AG04449 (cell line): ENCODE measurements at regions not wholly inside any gene's neighbourhood (a gene's known extent, or its start where the extent isn't known, plus 50 kb on each side); places are given as distances from the start of the nearest gene placed in this dataset.
A peak's percentile ranks its signal among the peaks of the same experiment; 100 is the strongest.

ENCODE experiments used
- CTCF ChIA-PET: fragments of 350-600 bp; formaldehyde crosslinking; extraction: SDS; loops from one replicate; lab custom pipeline; 2021; ENCODE audit warnings: antibody characterized with exemption; lab: Yijun Ruan, JAX
- POLR2A ChIA-PET: fragments of 400-600, 350-600 bp; formaldehyde crosslinking; extraction: SDS; loops from one replicate; lab custom pipeline; 2020; ENCODE audit warnings: antibody characterized with exemption, inconsistent platforms; lab: Yijun Ruan, JAX
- DNase-seq: peaks from one replicate; pipeline ENCODE4 v3.0.0-alpha.2; 2010; ENCODE audit warnings: low read depth, low spot score
- H3K4me3 ChIP-seq: 2 replicates; pipeline ENCODE4 v1.5.1; 2011; ENCODE audit warnings: low read depth, mild to moderate bottlenecking, control low read depth, low read length
- TF ChIP-seq, protein P1 (sequence below): IDR thresholded peaks from one replicate; pipeline ENCODE4 v1.5.1; 2011; ENCODE audit warnings: mild to moderate bottlenecking, moderate library complexity, low read length, control low read depth, inconsistent platforms; ENCODE audit not compliant: insufficient read depth; ENCODE audit errors: missing control alignments

DNA sequence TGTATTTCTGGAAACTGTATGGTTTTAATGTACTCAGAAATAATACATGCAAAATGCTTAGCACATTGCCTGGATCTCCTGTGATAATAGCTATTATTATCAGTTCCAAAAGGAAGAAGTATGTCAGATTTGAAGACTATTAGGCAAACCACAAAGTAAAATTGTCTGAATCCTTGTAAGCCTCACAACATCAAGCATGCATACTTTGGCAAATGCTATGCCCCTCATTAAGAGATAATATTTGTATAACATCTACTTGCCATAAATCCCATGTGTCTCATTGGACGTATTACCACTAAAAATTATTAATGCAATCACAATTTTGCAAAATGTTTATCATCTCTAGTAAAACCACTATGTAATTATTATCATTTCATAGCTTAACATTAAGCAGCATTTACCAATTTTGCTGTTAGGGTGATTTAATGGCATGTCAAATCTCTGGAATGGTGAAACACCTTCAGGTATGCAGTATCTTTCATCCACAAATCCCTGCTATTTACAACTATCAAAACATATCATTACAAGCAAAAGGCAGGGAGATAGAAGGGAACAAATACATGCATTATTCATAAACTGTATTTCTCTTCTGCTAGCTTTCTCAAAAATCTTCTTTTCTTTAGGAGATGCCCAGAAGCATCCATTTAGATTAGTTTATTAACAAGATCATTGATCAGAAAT lies 974.6 kb upstream of the RAG2 start:
- CTCF ChIA-PET = no interaction called here
- DNase-seq = peak; percentile 7
- TF ChIP-seq, protein P1, sequence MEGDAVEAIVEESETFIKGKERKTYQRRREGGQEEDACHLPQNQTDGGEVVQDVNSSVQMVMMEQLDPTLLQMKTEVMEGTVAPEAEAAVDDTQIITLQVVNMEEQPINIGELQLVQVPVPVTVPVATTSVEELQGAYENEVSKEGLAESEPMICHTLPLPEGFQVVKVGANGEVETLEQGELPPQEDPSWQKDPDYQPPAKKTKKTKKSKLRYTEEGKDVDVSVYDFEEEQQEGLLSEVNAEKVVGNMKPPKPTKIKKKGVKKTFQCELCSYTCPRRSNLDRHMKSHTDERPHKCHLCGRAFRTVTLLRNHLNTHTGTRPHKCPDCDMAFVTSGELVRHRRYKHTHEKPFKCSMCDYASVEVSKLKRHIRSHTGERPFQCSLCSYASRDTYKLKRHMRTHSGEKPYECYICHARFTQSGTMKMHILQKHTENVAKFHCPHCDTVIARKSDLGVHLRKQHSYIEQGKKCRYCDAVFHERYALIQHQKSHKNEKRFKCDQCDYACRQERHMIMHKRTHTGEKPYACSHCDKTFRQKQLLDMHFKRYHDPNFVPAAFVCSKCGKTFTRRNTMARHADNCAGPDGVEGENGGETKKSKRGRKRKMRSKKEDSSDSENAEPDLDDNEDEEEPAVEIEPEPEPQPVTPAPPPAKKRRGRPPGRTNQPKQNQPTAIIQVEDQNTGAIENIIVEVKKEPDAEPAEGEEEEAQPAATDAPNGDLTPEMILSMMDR = no peak
- H3K4me3 ChIP-seq = no peak overlapping the region
- POLR2A ChIA-PET = no interaction called here

DNA sequence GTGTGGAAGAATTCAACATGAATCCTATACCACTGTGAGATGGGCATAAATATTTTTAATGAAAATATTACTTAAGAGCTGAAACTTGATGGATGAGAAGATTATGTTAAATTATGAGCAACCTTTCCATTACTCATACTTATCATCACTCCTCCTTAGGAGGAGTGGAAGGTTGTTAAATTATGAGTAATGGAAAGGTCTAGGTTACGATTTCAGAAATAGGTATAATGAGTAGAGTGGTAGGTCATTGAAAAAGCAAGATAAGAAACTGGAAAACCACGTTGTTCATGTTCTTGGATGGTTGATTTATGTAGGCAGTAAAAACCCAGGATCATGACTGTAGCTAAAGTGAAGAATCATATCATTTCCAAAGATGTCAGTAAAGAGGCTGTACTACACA lies 973.2 kb upstream of the RAG2 start:
- no peak for DNase-seq
- TF ChIP-seq, protein P1 = no peak
- no peak overlapping the region for H3K4me3 ChIP-seq
- CTCF ChIA-PET = interaction anchor here (0.6 kb wide), 1 partner anchor 102 kb away, joined by 3 read pairs; no protein-coding TSS in a partner anchor
- POLR2A ChIA-PET = no interaction called here

DNA sequence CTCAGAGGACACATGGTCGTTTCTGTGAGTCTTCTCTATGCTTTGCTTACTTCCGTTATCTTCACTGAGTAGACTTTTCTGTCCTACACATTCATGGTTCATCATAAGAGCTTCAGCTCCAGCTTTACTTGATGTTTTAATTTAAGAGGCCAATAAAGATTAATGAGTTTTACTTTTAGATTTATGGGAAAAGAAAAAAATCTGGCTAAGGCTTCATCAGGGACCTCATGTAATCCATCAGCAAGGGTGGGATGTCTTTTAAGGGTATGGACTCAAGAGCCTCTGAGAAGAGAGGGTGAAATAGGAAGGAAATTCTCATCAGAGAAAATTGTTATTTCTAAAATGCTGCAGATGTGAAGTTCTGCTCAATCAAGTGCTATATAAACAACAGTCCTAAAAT lies 963.0 kb upstream of the RAG2 start:
- DNase-seq = no peak
- POLR2A ChIA-PET = no interaction called here
- H3K4me3 ChIP-seq = no peak overlapping the region
- TF ChIP-seq, protein P1 = no peak
- CTCF ChIA-PET = no interaction called here

DNA sequence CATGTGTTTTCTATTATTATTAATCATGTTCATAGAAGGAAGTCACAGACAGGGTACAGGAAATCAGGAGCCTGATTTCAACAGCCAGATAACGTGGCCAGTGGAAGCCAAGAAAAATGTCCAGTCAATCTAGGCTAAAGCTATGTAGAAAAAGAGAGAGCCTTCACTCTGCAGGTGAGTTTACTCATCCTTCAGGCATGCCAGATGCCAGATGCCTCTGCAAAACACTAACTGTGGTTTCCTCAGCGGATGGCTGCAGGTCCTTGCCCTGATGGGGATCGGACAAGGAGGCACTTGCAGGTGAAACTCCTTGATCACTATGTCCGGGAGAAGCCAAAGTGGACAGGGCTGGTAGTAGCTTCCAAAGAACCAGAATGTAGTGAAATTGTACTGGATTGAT lies 962.3 kb upstream of the RAG2 start:
- DNase-seq = no peak
- CTCF ChIA-PET = no interaction called here

DNA sequence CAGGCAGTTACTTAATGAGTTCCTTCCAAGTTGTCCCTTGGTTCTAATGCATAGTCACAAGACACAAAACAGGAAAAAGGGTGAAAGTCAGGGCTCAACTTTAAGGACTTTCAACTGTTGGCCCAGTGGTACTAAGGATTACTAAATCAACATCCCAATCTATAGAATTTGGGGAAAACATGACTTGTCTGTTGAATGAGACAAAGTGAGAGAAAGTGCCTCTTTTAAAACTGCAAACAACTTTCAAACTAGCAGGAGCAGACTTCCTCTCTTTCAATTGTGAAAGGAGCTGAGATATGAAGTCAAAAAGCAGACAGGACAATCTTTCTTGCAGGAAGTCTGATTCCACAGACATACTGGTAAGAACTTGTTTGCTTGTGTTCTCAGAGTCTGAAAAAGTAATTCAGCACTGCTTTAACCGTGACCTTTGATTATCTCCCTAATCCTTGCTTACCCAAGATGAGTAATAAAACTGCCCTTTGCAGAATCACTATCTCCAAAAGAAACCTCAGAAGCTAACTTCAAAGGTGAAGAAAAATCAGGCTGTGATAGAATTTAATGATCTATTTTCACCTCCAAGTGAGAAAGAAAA lies 960.7 kb upstream of the RAG2 start:
- TF ChIP-seq, protein P1 = no peak

More for the DNA sequence above, 962.3 kb upstream of the RAG2 start:
- POLR2A ChIA-PET = no interaction called here
- TF ChIP-seq, protein P1 = no peak
- no peak overlapping the region for H3K4me3 ChIP-seq

DNA sequence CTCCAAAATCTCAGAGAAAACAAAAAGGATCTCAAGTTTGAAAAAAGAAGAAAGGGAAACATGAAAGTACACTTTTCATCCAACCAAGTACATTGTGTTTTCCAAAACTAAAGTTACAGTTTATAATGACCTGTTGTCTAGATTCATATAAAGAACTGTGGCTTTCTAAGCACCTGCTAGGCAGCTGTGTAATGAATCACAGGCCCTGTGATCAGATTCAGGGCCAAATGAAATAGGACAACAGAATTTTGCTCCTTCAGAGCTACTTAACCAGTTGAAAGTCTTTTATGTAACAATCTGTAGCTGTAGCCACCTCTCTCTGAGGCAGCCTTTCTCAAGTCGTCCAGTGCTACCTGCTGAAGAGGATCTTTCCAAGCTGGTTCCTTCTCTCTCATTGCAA lies 960.0 kb upstream of the RAG2 start:
- no peak overlapping the region for H3K4me3 ChIP-seq
- no peak for DNase-seq
- TF ChIP-seq, protein P1 = no peak
- ChIA-PET CTCF (no interaction called here), POLR2A (no interaction called here)

More for the DNA sequence above, 960.7 kb upstream of the RAG2 start:
- H3K4me3 ChIP-seq = no peak overlapping the region
- ChIA-PET CTCF (no interaction called here), POLR2A (no interaction called here)
- no peak for DNase-seq
